WTC11 (cell line): ENCODE measurements at regions not wholly inside any gene's neighbourhood (a gene's known extent, or its start where the extent isn't known, plus 50 kb on each side); places are given as distances from the start of the nearest gene placed in this dataset.

Experiments used
- GABPB1 ChIP-seq: sonication (generic); formaldehyde crosslinking; IDR thresholded peaks from 2 replicates; pipeline ENCODE4 v1.8.1; 2023; ENCODE audit warnings: mild to moderate bottlenecking, missing genetic modification reagents
- IRF2 ChIP-seq: sonication (generic); formaldehyde crosslinking; IDR thresholded peaks from 2 replicates; pipeline ENCODE4 v1.8.0; 2022; ENCODE audit warnings: low read depth, missing genetic modification reagents, borderline replicate concordance
- JUN ChIP-seq: sonication (generic); formaldehyde crosslinking; IDR thresholded peaks from 2 replicates; pipeline ENCODE4 v1.8.0; 2023; ENCODE audit warnings: mild to moderate bottlenecking, missing genetic modification reagents
- NR2C2 ChIP-seq: sonication (generic); formaldehyde crosslinking; IDR thresholded peaks from 2 replicates; pipeline ENCODE4 v1.8.0; 2022; ENCODE audit warnings: mild to moderate bottlenecking, missing genetic modification reagents
- RELA ChIP-seq: sonication (generic); formaldehyde crosslinking; IDR thresholded peaks from 2 replicates; pipeline ENCODE4 v1.8.1; 2022; ENCODE audit warnings: missing genetic modification reagents, mild to moderate bottlenecking, borderline replicate concordance
- TF ChIP-seq, protein P1 (sequence below): fragments of 250-450 bp; sonication (Bioruptor Pico); IDR thresholded peaks from 2 replicates; pipeline ENCODE4 v2.1.2; 2022; ENCODE audit warnings: mild to moderate bottlenecking, moderate library complexity
- TF ChIP-seq, protein P2 (sequence below): sonication (generic); formaldehyde crosslinking; IDR thresholded peaks from 2 replicates; pipeline ENCODE4 v1.8.1; 2023; ENCODE audit warnings: mild to moderate bottlenecking, missing genetic modification reagents, moderate library complexity
- TF ChIP-seq, protein P3 (sequence below): fragments of 200-600 bp; IDR thresholded peaks from 2 replicates; pipeline ENCODE4 v1.8.0; 2022; ENCODE audit warnings: antibody characterized with exemption
- TF ChIP-seq, protein P4 (sequence below): sonication (generic); formaldehyde crosslinking; IDR thresholded peaks from 2 replicates; pipeline ENCODE4 v1.8.0; 2022; ENCODE audit warnings: mild to moderate bottlenecking, missing genetic modification reagents
- TF ChIP-seq, protein P5 (sequence below): sonication (generic); formaldehyde crosslinking; IDR thresholded peaks from 2 replicates; pipeline ENCODE4 v1.8.1; 2022; ENCODE audit warnings: mild to moderate bottlenecking, moderate library complexity, missing genetic modification reagents
- TF ChIP-seq, protein P6 (sequence below): sonication (generic); formaldehyde crosslinking; conservative IDR thresholded peaks from 2 replicates; pipeline ENCODE4 v1.8.1; 2022; ENCODE audit warnings: mild to moderate bottlenecking, missing genetic modification reagents
- TF ChIP-seq, protein P7 (sequence below): sonication (generic); formaldehyde crosslinking; IDR thresholded peaks from 2 replicates; pipeline ENCODE4 v1.8.1; 2022; ENCODE audit warnings: mild to moderate bottlenecking, missing genetic modification reagents, moderate library complexity, borderline replicate concordance

DNA sequence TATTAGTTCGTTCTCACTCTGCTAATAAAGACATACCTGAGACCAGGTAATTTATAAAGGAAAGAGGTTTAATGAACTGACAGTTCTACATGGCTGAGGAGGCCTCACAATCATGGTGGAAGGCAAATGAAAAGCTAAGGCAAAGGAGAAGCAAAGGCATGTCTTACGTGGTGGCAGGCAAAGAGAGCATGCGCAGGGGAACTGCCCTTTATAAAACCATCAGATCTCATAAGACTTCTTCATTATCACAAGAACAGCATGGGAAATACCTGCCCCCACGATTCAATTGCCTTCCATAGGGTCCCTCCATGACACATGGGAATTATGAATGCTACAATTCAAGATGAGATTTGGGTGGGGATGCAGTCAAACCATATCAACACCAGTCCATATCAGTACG lies 133.5 kb downstream of the ZNF621 start:
- TF ChIP-seq, protein P1, sequence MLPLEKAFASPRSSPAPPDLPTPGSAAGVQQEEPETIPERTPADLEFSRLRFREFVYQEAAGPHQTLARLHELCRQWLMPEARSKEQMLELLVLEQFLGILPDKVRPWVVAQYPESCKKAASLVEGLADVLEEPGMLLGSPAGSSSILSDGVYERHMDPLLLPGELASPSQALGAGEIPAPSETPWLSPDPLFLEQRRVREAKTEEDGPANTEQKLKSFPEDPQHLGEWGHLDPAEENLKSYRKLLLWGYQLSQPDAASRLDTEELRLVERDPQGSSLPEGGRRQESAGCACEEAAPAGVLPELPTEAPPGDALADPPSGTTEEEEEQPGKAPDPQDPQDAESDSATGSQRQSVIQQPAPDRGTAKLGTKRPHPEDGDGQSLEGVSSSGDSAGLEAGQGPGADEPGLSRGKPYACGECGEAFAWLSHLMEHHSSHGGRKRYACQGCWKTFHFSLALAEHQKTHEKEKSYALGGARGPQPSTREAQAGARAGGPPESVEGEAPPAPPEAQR (CRISPR knock-in tag), result no peak
- TF ChIP-seq, protein P2, sequence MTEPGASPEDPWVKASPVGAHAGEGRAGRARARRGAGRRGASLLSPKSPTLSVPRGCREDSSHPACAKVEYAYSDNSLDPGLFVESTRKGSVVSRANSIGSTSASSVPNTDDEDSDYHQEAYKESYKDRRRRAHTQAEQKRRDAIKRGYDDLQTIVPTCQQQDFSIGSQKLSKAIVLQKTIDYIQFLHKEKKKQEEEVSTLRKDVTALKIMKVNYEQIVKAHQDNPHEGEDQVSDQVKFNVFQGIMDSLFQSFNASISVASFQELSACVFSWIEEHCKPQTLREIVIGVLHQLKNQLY (CRISPR knock-in tag), result no peak
- TF ChIP-seq, protein P3, sequence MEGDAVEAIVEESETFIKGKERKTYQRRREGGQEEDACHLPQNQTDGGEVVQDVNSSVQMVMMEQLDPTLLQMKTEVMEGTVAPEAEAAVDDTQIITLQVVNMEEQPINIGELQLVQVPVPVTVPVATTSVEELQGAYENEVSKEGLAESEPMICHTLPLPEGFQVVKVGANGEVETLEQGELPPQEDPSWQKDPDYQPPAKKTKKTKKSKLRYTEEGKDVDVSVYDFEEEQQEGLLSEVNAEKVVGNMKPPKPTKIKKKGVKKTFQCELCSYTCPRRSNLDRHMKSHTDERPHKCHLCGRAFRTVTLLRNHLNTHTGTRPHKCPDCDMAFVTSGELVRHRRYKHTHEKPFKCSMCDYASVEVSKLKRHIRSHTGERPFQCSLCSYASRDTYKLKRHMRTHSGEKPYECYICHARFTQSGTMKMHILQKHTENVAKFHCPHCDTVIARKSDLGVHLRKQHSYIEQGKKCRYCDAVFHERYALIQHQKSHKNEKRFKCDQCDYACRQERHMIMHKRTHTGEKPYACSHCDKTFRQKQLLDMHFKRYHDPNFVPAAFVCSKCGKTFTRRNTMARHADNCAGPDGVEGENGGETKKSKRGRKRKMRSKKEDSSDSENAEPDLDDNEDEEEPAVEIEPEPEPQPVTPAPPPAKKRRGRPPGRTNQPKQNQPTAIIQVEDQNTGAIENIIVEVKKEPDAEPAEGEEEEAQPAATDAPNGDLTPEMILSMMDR, result no peak
- TF ChIP-seq, protein P4, sequence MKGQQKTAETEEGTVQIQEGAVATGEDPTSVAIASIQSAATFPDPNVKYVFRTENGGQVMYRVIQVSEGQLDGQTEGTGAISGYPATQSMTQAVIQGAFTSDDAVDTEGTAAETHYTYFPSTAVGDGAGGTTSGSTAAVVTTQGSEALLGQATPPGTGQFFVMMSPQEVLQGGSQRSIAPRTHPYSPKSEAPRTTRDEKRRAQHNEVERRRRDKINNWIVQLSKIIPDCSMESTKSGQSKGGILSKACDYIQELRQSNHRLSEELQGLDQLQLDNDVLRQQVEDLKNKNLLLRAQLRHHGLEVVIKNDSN (CRISPR knock-in tag), result no peak
- TF ChIP-seq RELA (CRISPR knock-in tag), result no peak
- TF ChIP-seq IRF2 (CRISPR knock-in tag), result no peak
- no peak for TF ChIP-seq NR2C2
- no peak for TF ChIP-seq GABPB1
- TF ChIP-seq, protein P5, sequence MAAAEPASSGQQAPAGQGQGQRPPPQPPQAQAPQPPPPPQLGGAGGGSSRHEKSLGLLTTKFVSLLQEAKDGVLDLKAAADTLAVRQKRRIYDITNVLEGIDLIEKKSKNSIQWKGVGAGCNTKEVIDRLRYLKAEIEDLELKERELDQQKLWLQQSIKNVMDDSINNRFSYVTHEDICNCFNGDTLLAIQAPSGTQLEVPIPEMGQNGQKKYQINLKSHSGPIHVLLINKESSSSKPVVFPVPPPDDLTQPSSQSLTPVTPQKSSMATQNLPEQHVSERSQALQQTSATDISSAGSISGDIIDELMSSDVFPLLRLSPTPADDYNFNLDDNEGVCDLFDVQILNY, result no peak
- no peak for TF ChIP-seq JUN (CRISPR knock-in tag)
- TF ChIP-seq, protein P6, sequence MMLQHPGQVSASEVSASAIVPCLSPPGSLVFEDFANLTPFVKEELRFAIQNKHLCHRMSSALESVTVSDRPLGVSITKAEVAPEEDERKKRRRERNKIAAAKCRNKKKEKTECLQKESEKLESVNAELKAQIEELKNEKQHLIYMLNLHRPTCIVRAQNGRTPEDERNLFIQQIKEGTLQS (CRISPR knock-in tag), result no peak
- TF ChIP-seq, protein P7, sequence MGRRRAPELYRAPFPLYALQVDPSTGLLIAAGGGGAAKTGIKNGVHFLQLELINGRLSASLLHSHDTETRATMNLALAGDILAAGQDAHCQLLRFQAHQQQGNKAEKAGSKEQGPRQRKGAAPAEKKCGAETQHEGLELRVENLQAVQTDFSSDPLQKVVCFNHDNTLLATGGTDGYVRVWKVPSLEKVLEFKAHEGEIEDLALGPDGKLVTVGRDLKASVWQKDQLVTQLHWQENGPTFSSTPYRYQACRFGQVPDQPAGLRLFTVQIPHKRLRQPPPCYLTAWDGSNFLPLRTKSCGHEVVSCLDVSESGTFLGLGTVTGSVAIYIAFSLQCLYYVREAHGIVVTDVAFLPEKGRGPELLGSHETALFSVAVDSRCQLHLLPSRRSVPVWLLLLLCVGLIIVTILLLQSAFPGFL (CRISPR knock-in tag), result no peak
